Inflammatory macrophage (primary cell): ENCODE measurements at regions not wholly inside any gene's neighbourhood (a gene's known extent, or its start where the extent isn't known, plus 50 kb on each side); places are given as distances from the start of the nearest gene placed in this dataset.
"Not testable (repeated sequence)": the region's sequence is repeated elsewhere in the genome, so short reads cannot be mapped to it uniquely, and the experiment has no call there.

ENCODE experiments used
- DNase-seq, 2 donors: peaks; one replicate each; pipeline ENCODE4 v3.0.0-alpha.2; 2020 to 2022

GRCh38 chr1:145475962-145476361, 50.6 kb upstream of the NBPF20 start:
- DNase-seq, result not testable (repeated sequence)

- peak in 1 of 2 donors; percentile 0 for DNase-seq
These were observed 50.0 kb upstream of the NBPF20 start for GRCh38 chr1:145475369-145475915.
